VCaP (cell line): ENCODE measurements at regions not wholly inside any gene's neighbourhood (a gene's known extent, or its start where the extent isn't known, plus 50 kb on each side); places are given as distances from the start of the nearest gene placed in this dataset.

ENCODE experiments used
- H3K27ac ChIP-seq: fragments of 450-650 bp; 2 replicates; pipeline ENCODE4 v1.5.1; 2017
- TF ChIP-seq, protein P1 (sequence below): fragments of 450-650 bp; conservative IDR thresholded peaks from 2 replicates; pipeline ENCODE4 v1.5.1; 2017; ENCODE audit warnings: mild to moderate bottlenecking, moderate library complexity

GRCh38 chr2:21966139-21966538, 842.4 kb downstream of the TDRD15 start:
- no peak overlapping the region for H3K27ac ChIP-seq
- TF ChIP-seq, protein P1, sequence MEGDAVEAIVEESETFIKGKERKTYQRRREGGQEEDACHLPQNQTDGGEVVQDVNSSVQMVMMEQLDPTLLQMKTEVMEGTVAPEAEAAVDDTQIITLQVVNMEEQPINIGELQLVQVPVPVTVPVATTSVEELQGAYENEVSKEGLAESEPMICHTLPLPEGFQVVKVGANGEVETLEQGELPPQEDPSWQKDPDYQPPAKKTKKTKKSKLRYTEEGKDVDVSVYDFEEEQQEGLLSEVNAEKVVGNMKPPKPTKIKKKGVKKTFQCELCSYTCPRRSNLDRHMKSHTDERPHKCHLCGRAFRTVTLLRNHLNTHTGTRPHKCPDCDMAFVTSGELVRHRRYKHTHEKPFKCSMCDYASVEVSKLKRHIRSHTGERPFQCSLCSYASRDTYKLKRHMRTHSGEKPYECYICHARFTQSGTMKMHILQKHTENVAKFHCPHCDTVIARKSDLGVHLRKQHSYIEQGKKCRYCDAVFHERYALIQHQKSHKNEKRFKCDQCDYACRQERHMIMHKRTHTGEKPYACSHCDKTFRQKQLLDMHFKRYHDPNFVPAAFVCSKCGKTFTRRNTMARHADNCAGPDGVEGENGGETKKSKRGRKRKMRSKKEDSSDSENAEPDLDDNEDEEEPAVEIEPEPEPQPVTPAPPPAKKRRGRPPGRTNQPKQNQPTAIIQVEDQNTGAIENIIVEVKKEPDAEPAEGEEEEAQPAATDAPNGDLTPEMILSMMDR = no peak

- no peak overlapping the region for H3K27ac ChIP-seq
- TF ChIP-seq, protein P1 = no peak
These were observed 847.2 kb downstream of the TDRD15 start for GRCh38 chr2:21970971-21971370.

DNA sequence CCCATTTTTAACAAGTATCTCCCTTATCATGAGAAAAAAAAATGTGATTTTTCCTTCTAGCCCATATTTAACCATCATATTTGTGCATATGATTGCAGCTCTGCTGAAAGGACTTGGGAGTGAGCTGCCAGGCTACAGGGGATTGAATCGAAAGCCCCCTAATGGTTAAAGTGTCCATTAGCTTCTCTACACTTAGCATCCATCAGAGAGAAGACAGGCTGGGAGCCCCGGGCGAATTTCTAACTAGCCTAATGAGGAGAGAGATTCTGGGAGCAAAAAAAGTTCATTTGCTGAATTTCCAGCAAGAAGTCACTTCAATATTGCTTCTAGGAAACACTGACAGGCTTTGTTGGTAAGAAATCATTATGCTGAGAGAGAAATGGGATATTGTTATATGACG, 848.8 kb downstream of the TDRD15 start:
- TF ChIP-seq, protein P1 = no peak
- no peak overlapping the region for H3K27ac ChIP-seq

- no peak overlapping the region for H3K27ac ChIP-seq
- TF ChIP-seq, protein P1 = no peak
These were observed 857.4 kb downstream of the TDRD15 start for GRCh38 chr2:21981127-21981526.

- TF ChIP-seq, protein P1 = no peak
- H3K27ac ChIP-seq = no peak overlapping the region
These were observed 869.2 kb downstream of the TDRD15 start for GRCh38 chr2:21993002-21993401.

DNA sequence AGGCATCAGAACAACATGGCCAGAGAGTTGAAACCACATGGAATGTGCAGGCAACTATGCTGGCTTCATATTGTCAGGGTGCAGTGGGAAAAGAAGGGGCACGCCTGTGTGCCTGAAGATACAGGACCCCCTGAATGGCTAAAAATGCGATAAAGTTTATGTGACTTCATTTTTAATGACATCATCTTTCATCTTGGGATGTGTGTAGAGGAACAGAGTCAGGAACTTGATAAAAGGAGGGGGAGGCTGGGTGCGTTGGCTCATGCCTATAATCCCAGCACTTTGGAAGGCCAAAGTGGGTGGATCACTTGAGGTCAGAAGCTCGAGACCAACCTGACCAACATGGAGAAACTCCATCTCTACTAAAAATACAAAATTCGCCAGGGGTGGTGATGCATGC, 872.6 kb downstream of the TDRD15 start:
- H3K27ac ChIP-seq = no peak overlapping the region
- TF ChIP-seq, protein P1 = no peak

- TF ChIP-seq, protein P1 = no peak
These were observed 875.8 kb downstream of the TDRD15 start for GRCh38 chr2:21999522-21999921.

DNA sequence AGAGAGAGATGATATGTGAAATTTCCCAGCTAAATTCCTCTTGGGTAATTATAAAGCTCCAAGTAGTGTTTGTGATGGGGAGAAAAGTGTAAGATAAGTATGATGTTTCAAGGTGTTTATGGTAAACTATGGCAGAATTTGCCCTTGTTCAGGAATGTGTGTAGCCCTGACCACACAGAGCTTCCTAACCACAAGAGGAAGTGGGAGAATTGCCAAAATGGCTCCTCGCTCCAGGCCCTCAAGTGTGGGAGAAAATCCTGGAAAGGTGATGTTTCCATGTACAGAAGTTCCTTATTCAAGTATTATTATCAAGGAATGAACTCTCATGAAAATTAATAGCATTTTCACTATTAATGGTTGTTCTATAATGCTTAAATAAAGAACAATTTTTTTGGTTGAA, 878.3 kb downstream of the TDRD15 start:
- H3K27ac ChIP-seq = no peak overlapping the region
- TF ChIP-seq, protein P1 = no peak

More at GRCh38 chr2:21999522-21999921, 875.8 kb downstream of the TDRD15 start:
- H3K27ac ChIP-seq = no peak overlapping the region
